Panc1 (cell line): ENCODE measurements at regions not wholly inside any gene's neighbourhood (a gene's known extent, or its start where the extent isn't known, plus 50 kb on each side); places are given as distances from the start of the nearest gene placed in this dataset.

ENCODE experiments used
- ATAC-seq: fragments of 200-7000 bp; cut with Tn5 transposase; 2 replicates; pipeline ENCODE4 v1.9.1; 2020; ENCODE audit warnings: mild to moderate bottlenecking, moderate library complexity
- BruUV-seq: library from RNA; stranded (reverse); fragments of 400-500 nt; replicated peaks from 2 replicates; lab custom pipeline; 2021; lab: Mats Ljungman, UMichigan
- CTCF ChIA-PET: fragments of 300-600 bp; sonication (Branson Sonifier 250); formaldehyde crosslinking; loops from one replicate; lab custom pipeline; 2022; ENCODE audit warnings: antibody characterized with exemption; lab: Charles Lee
- POLR2A ChIA-PET: fragments of 300-600 bp; sonication (Branson Sonifier 250); formaldehyde crosslinking; loops from one replicate; lab custom pipeline; 2022; ENCODE audit warnings: antibody characterized with exemption; lab: Charles Lee
- DNase-seq: peaks from one replicate; pipeline ENCODE4 v3.0.0-alpha.2; 2010; ENCODE audit warnings: low read depth, low spot score
- H3K27ac ChIP-seq: 2 replicates; pipeline ENCODE4 v1.5.1; 2011; ENCODE audit warnings: mild to moderate bottlenecking, low read length, inconsistent platforms
- H3K27me3 ChIP-seq: fragments of 200-500 bp; sonication (Bioruptor generic); 2 replicates; pipeline ENCODE4 v1.6.0; 2014; ENCODE audit warnings: low read length, inconsistent platforms; ENCODE audit not compliant: control insufficient read depth, insufficient read depth
- H3K36me3 ChIP-seq: fragments of 200-500 bp; sonication (Bioruptor generic); 2 replicates; pipeline ENCODE4 v1.5.1; 2014; ENCODE audit warnings: inconsistent platforms, mild to moderate bottlenecking, low read length, moderate library complexity; ENCODE audit not compliant: control insufficient read depth, insufficient read depth
- H3K4me1 ChIP-seq: 2 replicates; pipeline ENCODE4 v1.5.1; 2011; ENCODE audit warnings: inconsistent platforms, mild to moderate bottlenecking, low read length, moderate library complexity; ENCODE audit not compliant: control insufficient read depth, insufficient read depth
- H3K4me3 ChIP-seq, 2 experiments: 2 replicates each; pipeline ENCODE4 v1.5.1; 2011 to 2012; ENCODE audit warnings: low read depth in 2 of 2, low read length in 2 of 2, mild to moderate bottlenecking in 2 of 2, inconsistent platforms in 1 of 2, moderate library complexity in 1 of 2
- H3K9me3 ChIP-seq: fragments of 200-500 bp; sonication (Bioruptor generic); 2 replicates; pipeline ENCODE4 v1.5.1; 2014; ENCODE audit warnings: low read depth, mild to moderate bottlenecking, inconsistent platforms, low read length, moderate library complexity; ENCODE audit not compliant: control insufficient read depth, insufficient read depth
- POLR2AphosphoS5 ChIP-seq: IDR thresholded peaks from 2 replicates; pipeline ENCODE4 v1.6.1; 2012; ENCODE audit warnings: mild to moderate bottlenecking, low read depth, low read length, moderate library complexity
- REST ChIP-seq, 2 experiments: IDR thresholded peaks; 2 replicates each; pipeline ENCODE4 v1.6.1; 2011 to 2012; ENCODE audit warnings: low read depth in 2 of 2, control low read depth in 1 of 2, low read length in 1 of 2, mild to moderate bottlenecking in 1 of 2, moderate library complexity in 1 of 2; ENCODE audit not compliant: insufficient read depth in 1 of 2
- SIN3A ChIP-seq: IDR thresholded peaks from 2 replicates; pipeline ENCODE4 v1.6.1; 2012; ENCODE audit warnings: low read depth, mild to moderate bottlenecking, low read length, moderate library complexity, borderline replicate concordance; ENCODE audit not compliant: insufficient read depth
- TCF7L2 ChIP-seq: IDR thresholded peaks from 2 replicates; pipeline ENCODE4 v1.6.1; 2011; ENCODE audit warnings: mild to moderate bottlenecking, low read depth, low read length, inconsistent platforms
- in situ Hi-C: cut with HindIII; loops from 2 replicates; pipeline ENCODE4 v1.10.0; 2016; ENCODE audit warnings: low sequenced_read_pairs, low pct_unique_long_range_greater_than_20kb
- intact Hi-C: fragments of 100-400 bp; cut with micrococcal nuclease; formaldehyde crosslinking; loops from one replicate; pipeline ENCODE4 v1.10.0; 2022; ENCODE audit not compliant: unreplicated experiment
- TF ChIP-seq, protein P1 (sequence below): fragments of 450-650 bp; IDR thresholded peaks from 2 replicates; pipeline ENCODE4 v1.5.1; 2017; ENCODE audit warnings: mild to moderate bottlenecking

- intact Hi-C loops = no loop called here
- Histone ChIP-seq H3K27me3 (no peaks in the 10 kb centered on the region), H3K4me1 (no peaks in the 10 kb centered on the region), H3K27ac (no peak overlapping the region), H3K9me3 (no peaks in the 10 kb centered on the region), H3K36me3 (no peaks in the 10 kb centered on the region), H3K4me3 (no peak overlapping the region)
- TF ChIP-seq TCF7L2 (no peak), REST (IDR thresholded peaks at IDR 0.05; ENCODE audit: insufficient read depth in 1 of 2, low read depth in 2 of 2, low read length in 1 of 2) (no peak), SIN3A (no peak), POLR2AphosphoS5 (no peak)
- TF ChIP-seq, protein P1, sequence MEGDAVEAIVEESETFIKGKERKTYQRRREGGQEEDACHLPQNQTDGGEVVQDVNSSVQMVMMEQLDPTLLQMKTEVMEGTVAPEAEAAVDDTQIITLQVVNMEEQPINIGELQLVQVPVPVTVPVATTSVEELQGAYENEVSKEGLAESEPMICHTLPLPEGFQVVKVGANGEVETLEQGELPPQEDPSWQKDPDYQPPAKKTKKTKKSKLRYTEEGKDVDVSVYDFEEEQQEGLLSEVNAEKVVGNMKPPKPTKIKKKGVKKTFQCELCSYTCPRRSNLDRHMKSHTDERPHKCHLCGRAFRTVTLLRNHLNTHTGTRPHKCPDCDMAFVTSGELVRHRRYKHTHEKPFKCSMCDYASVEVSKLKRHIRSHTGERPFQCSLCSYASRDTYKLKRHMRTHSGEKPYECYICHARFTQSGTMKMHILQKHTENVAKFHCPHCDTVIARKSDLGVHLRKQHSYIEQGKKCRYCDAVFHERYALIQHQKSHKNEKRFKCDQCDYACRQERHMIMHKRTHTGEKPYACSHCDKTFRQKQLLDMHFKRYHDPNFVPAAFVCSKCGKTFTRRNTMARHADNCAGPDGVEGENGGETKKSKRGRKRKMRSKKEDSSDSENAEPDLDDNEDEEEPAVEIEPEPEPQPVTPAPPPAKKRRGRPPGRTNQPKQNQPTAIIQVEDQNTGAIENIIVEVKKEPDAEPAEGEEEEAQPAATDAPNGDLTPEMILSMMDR = no peak
- no TSS peak for BruUV-seq
- ChIA-PET CTCF (no interaction called here), POLR2A (no interaction called here)
- in situ Hi-C loops = no loop called here
- no peak for ATAC-seq
- no peak for DNase-seq
These were observed 568.3 kb upstream of the TLE4 start for GRCh38 chr9:79003514-79003913.

DNA sequence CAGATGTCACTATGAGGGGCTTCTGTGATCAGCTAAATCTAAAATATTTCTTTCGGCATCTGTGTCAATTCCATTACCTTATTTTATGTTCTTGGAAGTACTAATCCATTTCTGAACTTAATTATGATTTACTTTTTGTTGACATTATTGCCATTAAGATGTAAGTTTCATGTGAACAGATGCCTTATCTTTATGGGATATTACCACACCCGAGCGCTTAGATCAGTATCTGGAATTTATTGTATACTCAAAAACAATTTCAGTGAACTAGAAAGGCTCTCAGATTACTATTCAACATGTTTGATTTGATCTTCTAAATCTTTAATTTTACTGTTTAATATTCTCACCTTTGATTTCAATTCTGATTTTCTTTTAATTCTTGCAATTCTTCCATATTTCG is 567.7 kb upstream of the TLE4 start:
- Histone ChIP-seq H3K27me3 (no peaks in the 10 kb centered on the region), H3K9me3 (no peaks in the 10 kb centered on the region), H3K4me1 (no peaks in the 10 kb centered on the region), H3K36me3 (no peaks in the 10 kb centered on the region), H3K27ac (no peak overlapping the region), H3K4me3 (no peak overlapping the region)
- no peak for DNase-seq
- BruUV-seq = no TSS peak
- TF ChIP-seq REST (IDR thresholded peaks at IDR 0.05; ENCODE audit: insufficient read depth in 1 of 2, low read depth in 2 of 2, low read length in 1 of 2) (no peak), SIN3A (no peak), TCF7L2 (no peak), POLR2AphosphoS5 (no peak)
- TF ChIP-seq, protein P1 = no peak
- intact Hi-C loops = no loop called here
- ChIA-PET POLR2A (no interaction called here), CTCF (no interaction called here)
- ATAC-seq = no peak
- in situ Hi-C loops = no loop called here
